ENCODE measurements at regions not wholly inside any gene's neighbourhood (a gene's known extent, or its start where the extent isn't known, plus 50 kb on each side); places are given as distances from the start of the nearest gene placed in this dataset.

DNA sequence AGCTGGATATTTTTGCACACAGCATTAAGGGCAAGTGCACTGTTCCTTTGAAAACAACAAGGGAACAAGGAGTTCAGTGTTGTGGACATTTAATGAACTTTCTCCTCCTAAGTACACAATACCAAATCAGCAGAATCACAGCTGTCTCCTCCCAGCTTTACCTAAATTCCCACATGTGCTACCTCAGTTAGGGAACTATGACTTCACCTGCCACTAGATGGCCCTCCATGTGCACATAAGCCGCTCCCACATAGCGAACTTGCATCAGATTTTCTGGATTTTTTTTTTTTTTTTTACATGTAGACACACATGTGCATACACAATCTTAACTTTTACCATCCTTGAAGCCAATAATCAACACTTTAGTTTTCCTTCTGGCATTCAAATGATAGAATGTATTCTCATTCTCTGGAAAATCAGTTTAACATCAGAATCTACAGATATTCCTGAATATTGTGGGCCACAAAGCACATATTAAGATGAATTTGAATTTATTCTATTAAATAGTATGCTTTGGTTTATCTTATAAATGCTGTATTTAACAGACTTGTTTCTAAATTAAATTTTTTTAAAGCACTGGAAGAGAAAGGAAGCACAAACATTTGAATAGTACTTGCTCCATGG lies 123.6 kb downstream of the PALM2AKAP2 start:
- no peak for TF ChIP-seq POLR2A (IDR thresholded peaks at IDR 0.05)
- TF ChIP-seq, protein P1, sequence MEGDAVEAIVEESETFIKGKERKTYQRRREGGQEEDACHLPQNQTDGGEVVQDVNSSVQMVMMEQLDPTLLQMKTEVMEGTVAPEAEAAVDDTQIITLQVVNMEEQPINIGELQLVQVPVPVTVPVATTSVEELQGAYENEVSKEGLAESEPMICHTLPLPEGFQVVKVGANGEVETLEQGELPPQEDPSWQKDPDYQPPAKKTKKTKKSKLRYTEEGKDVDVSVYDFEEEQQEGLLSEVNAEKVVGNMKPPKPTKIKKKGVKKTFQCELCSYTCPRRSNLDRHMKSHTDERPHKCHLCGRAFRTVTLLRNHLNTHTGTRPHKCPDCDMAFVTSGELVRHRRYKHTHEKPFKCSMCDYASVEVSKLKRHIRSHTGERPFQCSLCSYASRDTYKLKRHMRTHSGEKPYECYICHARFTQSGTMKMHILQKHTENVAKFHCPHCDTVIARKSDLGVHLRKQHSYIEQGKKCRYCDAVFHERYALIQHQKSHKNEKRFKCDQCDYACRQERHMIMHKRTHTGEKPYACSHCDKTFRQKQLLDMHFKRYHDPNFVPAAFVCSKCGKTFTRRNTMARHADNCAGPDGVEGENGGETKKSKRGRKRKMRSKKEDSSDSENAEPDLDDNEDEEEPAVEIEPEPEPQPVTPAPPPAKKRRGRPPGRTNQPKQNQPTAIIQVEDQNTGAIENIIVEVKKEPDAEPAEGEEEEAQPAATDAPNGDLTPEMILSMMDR (IDR thresholded peaks at IDR 0.05): peak; percentile 59 to 67 (median 61)

All from testis (tissue), 2 donors.